HG02678 (cell line): ENCODE measurements at regions not wholly inside any gene's neighbourhood (a gene's known extent, or its start where the extent isn't known, plus 50 kb on each side); places are given as distances from the start of the nearest gene placed in this dataset.

Experiments
- ATAC-seq: cut with Tn5 transposase; IDR thresholded peaks from one replicate; pipeline ENCODE4 v1.9.1; 2021; ENCODE audit warnings: mild to moderate bottlenecking, moderate library complexity; ENCODE audit not compliant: unreplicated experiment

DNA sequence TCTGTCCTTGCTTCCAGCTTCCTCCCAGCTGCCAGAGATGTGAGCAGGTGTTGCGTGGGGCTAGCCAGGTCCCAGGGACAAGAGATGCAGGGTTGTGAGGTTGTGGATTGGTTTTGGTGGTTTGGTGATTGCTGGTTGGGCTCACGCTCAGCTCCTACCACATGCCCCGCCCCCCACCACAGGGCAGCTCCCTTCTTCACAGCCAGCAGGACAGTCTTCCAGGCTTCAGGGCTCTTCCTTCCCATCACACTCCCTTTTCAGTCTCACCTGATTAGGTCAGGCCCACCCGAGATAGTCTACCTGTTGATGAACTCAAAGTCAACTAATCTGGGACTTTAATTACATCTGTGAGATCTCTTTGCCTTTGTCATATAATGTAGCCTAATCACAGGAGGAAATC is 52.0 kb upstream of the GLI2 start:
- no peak for ATAC-seq

- ATAC-seq: no peak
Observed at GRCh38 chr2:120684289-120685065, 51.2 kb upstream of the GLI2 start.

GRCh38 chr2:120685066-120685973 is 50.3 kb upstream of the GLI2 start:
- ATAC-seq: no peak
